NB4 (cell line): ENCODE measurements at regions not wholly inside any gene's neighbourhood (a gene's known extent, or its start where the extent isn't known, plus 50 kb on each side); places are given as distances from the start of the nearest gene placed in this dataset.

Source experiments
- MYC ChIP-seq: IDR thresholded peaks from 2 replicates; pipeline ENCODE4 v1.6.1; 2011; ENCODE audit warnings: low read depth, low read length
- POLR2A ChIP-seq: IDR thresholded peaks from 2 replicates; pipeline ENCODE4 v1.6.1; 2011; ENCODE audit warnings: mild to moderate bottlenecking; ENCODE audit not compliant: insufficient read length; ENCODE audit errors: extremely low read depth
- TF ChIP-seq, protein P1 (sequence below): IDR thresholded peaks from 2 replicates; pipeline ENCODE4 v1.6.1; 2011; ENCODE audit warnings: low read depth, low read length
- TF ChIP-seq, protein P2 (sequence below): IDR thresholded peaks from one replicate; pipeline ENCODE4 v1.5.1; 2012; ENCODE audit warnings: low read depth, low read length

DNA sequence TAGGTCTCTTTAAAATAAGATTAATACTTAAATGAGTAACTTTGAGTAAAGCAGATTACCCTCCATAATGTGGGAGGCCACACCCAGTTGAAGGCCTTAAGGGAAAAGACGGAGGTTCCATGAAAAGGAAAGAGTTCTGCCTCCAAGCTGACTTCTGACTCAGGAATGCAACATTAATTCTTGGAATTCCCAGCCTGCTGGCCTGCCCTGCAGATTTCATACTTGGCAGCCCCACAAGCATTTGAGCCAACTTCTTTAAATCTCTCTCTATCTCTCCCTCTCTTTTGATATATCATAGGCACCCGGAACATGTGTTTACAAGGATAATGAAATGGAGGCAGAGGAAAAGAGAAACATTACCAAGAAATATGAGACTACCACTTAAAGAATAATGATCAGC is 902.3 kb upstream of the MIR17HG start:
- TF ChIP-seq, protein P1, sequence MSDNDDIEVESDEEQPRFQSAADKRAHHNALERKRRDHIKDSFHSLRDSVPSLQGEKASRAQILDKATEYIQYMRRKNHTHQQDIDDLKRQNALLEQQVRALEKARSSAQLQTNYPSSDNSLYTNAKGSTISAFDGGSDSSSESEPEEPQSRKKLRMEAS, result no peak
- TF ChIP-seq, protein P2, sequence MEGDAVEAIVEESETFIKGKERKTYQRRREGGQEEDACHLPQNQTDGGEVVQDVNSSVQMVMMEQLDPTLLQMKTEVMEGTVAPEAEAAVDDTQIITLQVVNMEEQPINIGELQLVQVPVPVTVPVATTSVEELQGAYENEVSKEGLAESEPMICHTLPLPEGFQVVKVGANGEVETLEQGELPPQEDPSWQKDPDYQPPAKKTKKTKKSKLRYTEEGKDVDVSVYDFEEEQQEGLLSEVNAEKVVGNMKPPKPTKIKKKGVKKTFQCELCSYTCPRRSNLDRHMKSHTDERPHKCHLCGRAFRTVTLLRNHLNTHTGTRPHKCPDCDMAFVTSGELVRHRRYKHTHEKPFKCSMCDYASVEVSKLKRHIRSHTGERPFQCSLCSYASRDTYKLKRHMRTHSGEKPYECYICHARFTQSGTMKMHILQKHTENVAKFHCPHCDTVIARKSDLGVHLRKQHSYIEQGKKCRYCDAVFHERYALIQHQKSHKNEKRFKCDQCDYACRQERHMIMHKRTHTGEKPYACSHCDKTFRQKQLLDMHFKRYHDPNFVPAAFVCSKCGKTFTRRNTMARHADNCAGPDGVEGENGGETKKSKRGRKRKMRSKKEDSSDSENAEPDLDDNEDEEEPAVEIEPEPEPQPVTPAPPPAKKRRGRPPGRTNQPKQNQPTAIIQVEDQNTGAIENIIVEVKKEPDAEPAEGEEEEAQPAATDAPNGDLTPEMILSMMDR, result no peak
- no peak for TF ChIP-seq MYC
- TF ChIP-seq POLR2A, result no peak
